Prostate gland (tissue), 2 donors: ENCODE measurements at regions not wholly inside any gene's neighbourhood (a gene's known extent, or its start where the extent isn't known, plus 50 kb on each side); places are given as distances from the start of the nearest gene placed in this dataset.

Experiments
- CTCF ChIP-seq, 4 experiments: fragments of 200-600 bp in 2 of 4; fragments of 450-650 bp in 2 of 4; sonication (generic) in 2 of 4; IDR thresholded peaks; 1 replicate in 3 of 4; 2 replicates in 1 of 4; pipeline ENCODE4 v1.5.1; 2016 to 2019; ENCODE audit warnings: antibody characterized with exemption in 4 of 4, mild to moderate bottlenecking in 2 of 4, moderate library complexity in 2 of 4
- POLR2A ChIP-seq: fragments of 450-650 bp; IDR thresholded peaks from one replicate; pipeline ENCODE4 v1.6.1; 2016; ENCODE audit warnings: antibody characterized with exemption, mild to moderate bottlenecking
- POLR2AphosphoS5 ChIP-seq: sonication (generic); formaldehyde crosslinking; IDR thresholded peaks from one replicate; pipeline ENCODE4 v1.6.1; 2017; ENCODE audit warnings: antibody characterized with exemption

GRCh38 chr15:68003297-68003696 lies 50.8 kb upstream of the PIAS1 start:
- TF ChIP-seq POLR2AphosphoS5 (no peak), POLR2A (no peak), CTCF (IDR thresholded peaks at IDR 0.05) (no peak)
